ENCODE measurements at regions not wholly inside any gene's neighbourhood (a gene's known extent, or its start where the extent isn't known, plus 50 kb on each side); places are given as distances from the start of the nearest gene placed in this dataset.

DNA sequence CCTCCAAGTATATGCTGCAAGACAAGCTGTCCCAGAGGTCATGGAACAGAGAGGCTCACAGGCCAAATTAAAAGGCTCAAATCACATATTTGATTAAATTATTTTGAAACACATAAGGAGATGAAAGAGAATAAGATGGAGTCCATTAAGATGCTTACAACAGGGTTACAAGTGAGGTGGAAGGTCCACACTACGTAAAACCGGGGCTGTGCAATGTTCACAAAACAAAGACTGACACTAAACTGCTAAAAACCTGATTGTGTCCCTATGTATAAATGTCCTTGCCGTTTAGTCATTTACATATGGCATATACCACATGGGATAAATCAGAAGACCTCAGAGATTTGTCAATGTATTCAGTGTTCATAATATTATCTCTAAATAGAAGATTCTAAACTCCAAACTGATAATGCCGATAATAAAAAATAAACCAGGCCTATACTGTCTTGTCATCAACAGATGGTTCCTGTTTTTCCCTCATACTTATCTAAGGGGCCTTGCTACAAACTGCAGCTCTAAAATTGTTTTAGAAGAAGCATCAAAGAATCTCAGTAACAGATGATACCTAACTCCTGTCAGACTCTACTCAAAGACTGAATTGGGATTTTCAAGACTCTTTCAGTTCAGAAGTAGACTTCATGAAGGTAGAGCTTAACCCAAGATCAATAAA is 51.8 kb upstream of the RIPOR2 start:
- no peak for DNase-seq

DNA sequence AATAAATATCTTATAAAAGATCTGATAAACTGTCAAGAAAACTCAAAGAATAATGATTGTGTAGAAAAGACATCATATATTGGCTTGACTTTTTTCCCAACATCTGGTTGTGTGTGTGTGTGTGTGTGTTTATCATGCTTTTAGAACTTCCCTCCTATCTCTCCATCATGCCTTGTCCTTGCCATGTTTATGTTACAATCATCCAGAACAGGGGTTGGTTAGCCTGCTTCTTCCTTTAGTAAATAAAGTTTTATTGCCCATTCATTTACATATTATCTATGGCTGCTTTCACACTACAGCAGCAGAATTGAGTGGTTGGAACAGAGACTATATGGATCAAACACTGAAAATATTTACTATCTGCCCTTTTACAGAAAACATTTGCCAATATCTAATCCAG is 52.8 kb upstream of the RIPOR2 start:
- DNase-seq, result no peak

DNA sequence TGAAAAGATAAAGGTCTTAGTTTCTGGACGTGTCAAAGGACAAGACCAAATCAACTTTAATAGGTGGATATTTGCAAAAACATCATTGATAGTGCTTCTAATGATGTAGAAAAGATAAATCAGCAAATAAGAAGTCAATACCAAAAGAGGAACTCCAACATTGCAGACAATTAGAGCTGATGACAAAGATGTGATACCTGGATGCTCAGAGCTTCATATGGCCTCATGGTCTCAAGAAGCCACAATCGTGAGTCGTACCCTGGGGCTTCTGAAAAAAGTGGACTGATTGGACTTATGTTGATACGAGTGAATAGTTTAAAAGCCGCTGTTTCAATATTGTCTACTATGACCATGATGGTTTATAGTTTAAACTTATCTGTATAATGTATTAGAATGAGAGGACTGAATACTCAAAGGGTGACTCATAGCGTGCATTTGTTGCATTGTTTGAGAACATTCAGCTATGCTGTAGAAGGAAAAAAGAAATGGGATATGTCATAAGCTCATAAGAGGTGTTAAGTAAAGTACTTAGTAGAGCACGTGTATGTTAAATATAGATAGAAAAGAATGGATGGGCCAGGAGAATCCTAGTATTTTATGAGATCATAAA is 54.6 kb upstream of the RIPOR2 start:
- no peak for DNase-seq

DNA sequence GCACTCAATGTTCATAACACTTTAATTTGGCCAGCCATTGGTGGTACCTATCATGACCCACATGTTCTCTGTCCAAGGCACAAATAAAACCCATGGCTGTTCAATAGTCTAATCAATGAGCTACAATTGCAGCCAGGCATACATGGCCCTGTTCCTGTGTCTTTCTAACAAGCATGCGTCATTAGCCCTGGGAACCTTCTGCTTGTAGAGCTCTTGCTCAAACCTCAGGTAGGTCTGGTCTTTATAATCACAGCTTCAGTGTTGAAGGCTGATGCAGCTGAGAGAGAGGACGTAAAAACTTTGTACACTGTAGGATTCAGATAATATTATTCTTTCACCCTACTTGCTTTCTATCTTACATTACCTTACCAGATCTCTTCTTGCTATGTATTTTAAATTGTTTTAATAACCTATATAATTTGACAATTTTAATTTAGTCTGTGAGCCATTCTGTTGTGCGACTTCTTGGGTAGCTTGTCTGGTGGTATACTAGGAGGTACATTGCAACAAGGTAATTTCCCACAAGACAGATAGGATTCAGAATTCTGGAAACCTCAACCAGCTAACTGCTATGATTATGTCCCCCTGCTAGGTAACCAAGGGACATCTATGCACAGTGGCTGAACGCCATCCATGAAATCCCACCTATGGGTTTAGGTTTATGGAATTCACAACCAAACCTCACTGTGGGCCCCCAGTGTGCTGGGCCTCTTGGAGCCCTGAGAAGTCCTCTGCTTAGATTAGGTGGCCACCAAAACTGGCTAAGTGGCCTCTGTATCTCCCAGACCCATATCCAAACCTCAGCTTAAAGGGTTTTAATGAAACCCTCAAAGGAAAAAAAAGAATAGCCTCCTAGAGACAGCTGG is 55.4 kb upstream of the RIPOR2 start:
- DNase-seq, result no peak

DNA sequence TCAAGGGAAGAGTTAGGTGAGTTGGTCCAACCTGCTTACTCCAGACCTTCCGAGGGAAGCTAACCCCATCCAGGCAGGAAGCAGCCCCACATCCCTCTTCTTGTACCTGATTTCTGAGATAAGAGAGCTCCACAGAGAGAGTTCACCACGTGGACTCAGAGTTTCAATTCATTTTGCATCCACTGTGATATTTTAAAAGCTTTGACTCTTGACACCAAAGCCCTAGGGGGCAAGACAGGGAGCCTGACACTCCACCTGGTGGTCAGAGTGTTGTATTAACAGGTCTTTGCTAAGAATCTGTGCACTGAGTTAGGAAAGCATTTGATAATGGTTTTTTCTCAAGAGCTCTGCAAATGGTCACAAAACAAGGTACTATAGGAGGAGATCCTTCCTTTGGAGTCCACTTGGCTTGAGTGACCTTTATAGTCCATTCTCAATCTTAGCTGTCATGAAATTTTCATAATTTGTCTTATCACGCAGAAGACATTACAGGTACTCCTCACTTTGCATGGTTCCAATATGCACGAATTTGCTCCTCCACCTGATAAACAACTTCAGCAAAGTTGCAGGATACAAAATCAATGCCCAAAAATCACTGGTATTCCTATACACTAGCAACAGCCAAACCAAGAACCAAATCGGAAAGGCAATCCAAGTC is 56.2 kb upstream of the RIPOR2 start:
- no peak for DNase-seq

DNA sequence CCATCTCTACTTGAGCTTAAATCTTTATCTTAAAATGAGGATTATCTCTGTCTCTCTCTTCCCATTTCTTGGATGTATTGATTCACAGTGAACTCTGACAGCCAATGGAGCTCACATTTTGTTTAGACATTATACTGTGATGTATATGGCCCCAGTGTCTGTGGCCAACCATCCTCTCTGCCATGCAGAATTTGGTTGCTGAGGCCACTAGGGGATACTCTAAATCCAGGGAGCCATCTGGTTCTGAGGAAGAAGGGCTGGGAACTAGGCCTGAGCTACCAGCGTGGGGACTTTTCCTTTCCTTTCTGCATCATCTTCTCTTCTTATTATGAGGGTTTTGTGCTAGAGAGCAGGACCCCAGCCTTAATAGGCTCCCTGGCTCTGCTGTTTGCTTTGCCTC is 59.1 kb upstream of the RIPOR2 start:
- DNase-seq, result no peak

DNA sequence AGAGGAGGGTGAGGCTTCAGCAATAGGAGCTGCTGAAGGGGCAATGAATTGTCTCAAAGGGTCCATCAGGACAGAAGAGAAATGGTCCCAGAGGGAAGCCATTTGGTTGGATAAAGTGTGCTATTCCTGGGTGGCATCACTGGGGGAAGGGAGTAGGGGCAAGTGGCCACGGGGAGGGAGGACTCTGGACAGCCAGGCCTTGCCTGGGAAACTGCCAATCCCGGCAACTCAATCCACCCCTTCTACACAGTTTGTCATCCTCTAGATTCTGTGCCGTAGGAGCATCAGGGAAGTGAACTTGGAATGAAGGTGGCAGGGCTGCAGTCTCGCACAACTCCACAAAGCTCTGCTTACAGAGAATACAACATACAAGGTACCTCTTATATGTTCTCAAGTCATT is 59.5 kb upstream of the RIPOR2 start:
- DNase-seq, result no peak

DNA sequence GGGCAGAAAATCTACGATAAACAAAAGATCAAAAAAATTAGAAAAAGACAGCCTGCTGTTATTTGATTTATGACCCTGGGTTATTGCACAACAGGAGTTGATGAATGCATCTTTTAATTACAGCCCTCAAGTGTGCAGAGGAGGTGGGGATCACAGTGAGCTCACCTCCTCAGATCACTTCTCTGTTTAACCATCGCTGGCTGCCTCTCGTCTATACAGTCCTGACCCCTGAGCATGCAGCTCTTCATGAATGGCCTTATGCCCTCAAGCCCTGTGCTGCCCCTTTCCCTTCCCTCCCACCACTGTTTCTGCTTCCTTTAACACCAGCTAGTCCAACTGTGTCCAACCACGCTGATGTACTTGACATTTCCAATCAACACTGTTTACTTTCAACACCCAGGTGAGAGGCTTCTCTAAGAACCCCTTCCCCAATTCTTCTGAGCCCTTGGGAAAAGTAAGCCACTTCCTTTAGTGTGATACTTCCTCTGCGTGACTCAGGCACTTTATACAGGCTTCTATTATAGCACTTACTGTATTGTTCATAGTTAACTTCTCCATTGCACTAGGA is 60.6 kb upstream of the RIPOR2 start:
- DNase-seq, result peak; percentile 14

DNA sequence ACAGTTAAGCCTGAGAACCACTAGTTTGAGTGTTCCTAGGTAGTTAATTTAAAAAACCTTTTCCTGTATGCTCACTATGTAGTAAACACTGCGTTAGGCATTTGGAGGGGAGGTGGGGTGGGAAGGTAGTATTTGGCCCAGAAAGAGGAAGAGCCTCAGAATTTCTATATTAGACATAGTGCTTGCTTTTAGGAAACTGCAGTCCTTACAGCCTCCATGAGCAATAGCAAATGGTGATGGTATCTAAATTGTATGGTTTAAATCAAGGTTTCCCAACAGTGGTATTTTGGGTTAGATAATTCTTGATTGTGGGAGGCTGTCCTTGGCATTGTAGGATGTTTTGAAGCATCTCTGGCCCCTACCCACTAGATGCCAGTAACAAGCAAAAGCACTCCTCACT is 61.5 kb upstream of the RIPOR2 start:
- no peak for DNase-seq

DNA sequence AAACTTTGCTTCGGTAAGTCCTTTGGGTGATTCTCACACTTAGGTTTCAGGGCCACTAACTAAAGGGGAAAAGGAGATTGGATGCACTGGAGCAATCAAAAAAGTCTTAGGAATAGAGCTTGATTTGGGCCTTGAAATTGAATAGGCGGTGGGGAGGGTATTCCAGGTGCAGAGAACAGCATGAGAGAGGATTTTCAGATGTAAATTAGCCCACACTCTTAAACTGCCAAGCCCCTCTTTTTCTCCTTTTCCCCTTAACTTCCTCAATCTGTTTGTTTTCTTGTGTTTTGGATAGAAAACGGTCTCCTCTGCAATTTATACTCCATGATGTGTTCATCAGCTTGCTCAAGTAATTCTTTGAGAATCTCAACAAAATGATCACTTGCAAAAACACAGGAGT is 62.1 kb upstream of the RIPOR2 start:
- DNase-seq, result no peak

DNA sequence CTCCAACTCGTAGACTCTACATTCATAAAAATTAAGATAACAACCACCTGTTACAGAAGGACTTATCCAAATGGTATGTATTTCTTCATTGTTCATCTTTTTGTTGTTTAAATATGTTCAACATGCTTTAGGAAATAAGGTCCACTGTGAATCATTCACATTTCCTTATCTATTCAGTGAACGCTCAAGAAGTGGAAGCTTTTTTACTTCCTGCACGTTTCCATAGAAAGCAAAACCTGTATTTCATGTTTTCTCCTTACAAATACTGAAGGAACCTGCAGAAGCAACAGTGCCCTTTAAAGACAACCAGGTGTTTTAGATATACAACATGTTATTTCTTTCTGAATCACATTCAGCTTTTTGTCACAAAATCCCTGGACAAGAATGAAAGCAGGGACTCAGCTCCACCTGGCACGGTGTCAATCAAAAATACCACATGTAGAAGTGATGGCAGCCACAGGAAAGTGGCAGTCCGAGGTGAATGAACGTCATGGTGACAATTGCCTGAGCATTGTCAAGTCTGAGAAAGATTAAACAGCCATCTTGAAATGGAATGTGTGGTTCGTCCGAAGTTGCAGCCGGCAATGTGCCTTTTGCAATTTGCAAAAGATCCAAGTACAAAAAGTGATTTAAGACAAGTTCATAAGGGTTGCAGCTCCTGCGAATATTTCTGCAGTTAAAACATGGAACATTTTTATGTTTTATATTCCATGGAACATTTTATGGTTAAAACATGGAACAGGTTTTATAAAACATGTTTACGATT is 66.7 kb upstream of the RIPOR2 start:
- no peak for DNase-seq

DNA sequence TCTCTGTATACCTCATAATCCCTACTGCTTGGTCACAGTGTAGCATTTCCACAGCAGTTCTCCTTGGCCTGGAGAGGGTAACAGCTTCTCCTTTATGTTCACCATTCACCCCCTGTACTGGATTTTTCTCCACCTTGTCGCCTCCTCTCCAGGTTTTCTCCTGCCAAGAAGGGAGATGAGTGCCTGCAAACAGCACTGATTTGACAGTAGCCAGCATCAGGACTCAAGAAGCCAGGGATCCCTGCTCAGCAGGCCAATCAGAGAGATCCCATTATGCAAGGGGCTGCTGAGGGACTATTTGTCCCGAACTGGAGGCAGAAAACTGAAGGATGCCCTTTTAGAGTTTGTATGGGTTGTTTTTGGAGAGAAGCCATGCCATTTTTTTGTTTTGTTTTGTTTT is 68.6 kb upstream of the RIPOR2 start:
- DNase-seq, result no peak

DNA sequence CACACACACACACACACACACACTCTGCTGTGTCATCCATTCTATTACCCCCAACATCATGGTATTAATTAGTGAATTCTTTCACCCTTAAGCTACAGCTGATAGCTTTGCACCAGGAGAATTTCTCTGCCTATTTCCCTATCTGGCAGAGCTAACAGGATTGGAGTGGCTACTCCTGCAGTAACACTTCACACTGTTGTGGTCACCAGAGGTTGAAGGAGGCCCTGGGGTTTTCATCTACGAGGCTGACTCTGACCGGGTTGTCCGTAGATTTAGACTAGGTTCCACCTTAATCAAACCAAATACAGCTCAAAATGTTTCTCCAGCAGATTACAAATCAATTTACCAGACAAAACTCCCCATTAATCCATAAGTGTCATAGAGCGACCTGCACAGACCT is 69.2 kb upstream of the RIPOR2 start:
- DNase-seq, result no peak

DNA sequence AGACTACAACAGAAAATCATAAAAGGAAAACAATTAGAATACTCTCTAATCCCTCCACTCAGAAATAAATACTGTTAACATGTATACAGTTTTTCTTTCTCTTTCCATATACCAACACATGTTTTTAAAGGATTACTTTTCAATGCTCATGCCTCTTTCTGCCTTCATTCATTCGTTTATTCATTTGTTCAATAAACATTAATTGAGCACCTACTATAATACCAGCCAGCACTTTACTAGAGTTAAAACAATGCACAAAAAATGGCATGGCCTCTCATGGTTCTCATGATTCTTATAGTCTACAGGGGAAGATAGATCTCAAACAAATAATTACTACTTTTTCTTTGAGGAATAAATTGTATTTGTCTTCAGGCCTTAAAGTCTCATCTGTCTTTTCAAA is 70.3 kb upstream of the RIPOR2 start:
- no peak for DNase-seq

DNA sequence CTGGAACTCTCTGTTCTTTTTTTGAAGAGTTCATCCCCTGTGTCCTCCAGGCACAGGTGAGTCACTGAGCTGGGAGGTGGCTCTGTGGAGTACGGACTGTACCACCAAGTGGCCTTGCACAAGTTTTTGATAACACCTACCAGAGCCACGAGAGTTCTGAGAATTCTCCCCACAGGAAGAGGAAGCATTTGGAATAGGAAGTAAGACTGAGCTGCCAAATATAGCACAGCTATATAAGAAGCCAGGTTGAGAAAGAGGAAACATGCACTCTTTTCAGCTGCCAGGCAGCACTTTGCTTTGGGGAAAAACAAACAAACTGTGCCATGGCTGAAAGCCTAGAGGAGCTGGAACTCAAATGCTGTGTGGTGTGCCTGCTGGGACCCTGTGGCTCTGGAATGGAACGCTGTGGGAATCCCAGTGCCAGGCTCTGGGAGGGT is 70.8 kb upstream of the RIPOR2 start:
- DNase-seq, result no peak

DNA sequence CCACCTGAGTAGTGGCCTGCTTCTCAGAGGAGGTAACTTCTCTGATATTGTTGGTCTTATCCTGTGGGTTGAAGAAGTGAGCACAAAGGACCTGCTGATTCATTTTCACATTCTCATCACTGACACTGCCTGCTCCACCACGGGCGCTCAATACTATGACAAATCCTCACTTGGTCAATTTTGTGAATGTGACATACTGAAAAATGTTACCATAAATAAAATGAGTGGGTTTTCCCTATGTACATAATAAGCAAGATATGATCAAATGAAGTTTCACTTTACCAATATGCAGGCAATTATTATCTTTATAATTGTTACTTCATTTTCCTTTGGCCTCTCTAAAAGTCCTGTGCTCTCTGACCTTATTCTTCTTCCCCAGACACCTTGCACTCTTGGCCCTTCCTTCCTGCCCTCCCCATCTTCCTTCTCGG is 71.5 kb upstream of the RIPOR2 start:
- DNase-seq, result no peak

DNA sequence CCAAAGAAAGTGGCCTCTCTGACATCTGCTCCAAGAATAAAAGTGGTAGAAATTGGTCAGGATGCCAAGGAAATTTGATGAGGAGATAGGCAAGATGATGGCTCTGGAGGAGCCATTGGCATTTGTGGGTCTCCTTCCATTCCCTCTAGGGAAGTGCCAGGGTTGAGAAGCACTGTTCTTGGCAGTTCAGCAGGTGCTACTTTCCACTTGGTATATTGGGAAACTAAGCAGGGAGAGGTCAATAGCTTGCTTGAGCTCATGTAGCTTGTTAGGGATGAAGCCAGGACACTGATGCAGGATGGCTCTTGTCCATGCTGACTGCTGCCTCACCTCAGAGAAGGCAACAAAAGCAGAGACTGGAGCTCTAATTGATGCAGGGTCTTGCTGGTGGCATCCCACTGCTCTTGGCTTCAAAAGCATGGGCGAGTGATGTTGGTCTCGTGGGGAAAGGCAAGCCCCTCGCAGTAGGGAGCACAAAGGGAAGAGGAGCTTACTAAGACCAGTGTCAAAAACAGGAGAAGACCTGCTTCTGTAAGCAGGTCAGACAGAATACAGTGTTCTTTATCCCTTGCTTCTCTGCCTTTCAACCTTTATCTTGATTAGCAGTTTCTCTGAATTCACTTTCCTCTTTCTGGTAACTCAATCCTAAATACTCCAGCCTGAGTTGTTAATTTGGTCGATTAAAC is 73.1 kb upstream of the RIPOR2 start:
- no peak for DNase-seq

DNA sequence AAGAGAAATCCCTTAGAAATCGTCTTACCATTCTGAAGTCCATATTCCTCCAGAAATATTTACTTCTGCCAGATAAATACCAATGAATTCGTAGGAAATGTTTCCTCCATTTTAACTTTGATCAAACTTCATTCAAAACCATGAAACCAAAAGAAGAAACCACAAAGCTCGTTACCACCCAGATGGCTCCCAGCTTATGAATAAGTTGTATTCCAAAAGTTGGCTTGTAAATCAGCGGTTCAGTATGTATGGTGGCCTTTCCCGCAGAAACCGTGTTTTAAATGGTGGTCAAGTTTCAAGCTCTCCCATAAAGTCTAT is 73.6 kb upstream of the RIPOR2 start:
- no peak for DNase-seq

DNA sequence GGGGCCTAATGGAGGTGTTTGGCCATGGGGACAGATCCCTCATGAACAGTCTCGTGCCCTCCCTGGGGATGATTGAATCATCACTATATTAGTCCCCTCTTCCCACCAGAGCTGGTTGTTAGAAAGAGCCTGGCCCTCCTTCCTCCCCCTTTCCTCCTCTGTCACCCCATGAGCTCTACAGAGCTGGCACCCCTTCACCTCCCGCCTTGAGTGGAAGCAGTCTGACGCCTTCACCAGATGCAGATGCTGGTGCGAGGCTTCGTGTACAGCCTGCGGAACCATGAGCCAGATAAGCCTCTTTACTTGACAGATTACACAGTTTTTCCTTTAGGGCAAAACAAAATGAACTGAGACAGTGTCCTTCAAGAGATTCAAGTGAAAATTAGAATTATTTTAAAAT is 74.4 kb upstream of the RIPOR2 start:
- DNase-seq, result no peak

DNA sequence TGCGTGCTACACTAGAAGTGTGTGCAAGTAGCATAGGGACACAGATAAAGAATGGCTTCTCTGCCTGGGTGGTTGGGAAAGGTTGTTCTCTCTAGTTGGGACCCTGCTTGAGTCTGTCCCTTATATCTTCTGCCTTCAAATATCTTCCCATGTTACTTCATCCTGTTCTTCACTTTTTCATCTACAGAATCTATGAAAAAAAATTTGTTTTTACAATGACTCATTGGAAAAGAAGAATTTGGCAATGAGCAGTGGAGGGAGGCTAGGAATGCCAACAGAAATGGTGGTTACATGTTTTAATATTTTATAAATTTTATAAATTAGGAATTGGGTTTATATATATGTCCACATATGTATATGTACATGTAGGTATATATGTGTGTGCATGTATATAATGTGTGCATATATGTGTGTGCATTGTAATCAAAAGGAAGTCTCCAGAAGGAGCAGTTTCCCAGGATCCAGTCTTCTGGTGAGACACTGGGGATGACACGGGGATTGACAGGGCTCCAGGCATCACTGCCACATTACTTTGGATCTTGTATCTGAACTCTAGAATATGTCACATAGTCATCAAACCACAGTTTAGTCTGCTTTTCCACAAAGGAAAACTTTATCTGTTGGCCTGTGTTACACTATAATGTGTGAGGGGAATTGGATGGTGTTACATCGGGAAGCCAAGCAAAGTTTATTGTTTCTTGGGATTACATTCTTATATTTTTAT is 75.3 kb upstream of the RIPOR2 start:
- DNase-seq, result no peak

DNA sequence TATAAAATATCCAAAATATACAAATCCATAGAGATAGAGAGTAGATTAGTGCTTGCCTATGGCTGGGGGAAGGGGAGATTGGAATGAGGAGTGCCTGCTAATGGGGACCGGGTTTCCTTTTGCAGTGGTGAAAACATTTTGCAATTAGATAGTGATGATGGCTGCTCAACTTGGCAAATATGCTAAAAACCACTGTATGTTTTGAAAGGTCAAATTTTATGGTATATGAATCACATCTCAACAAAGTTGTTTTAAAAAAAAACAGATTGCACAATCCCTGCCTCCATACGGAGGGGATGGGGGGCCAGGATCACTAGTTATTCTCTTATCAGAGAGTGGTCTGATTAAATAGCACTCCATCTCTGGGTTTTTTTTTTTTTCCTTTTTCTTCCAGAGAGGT is 76.9 kb upstream of the RIPOR2 start:
- DNase-seq, result no peak
